ENCODE measurements at regions not wholly inside any gene's neighbourhood (a gene's known extent, or its start where the extent isn't known, plus 50 kb on each side); places are given as distances from the start of the nearest gene placed in this dataset.
"Not testable (repeated sequence)": the region's sequence is repeated elsewhere in the genome, so short reads cannot be mapped to it uniquely, and the experiment has no call there.

GRCh38 chr17:15867331-15867730 lies 77.6 kb upstream of the ADORA2B start:
- TF ChIP-seq, protein P1, sequence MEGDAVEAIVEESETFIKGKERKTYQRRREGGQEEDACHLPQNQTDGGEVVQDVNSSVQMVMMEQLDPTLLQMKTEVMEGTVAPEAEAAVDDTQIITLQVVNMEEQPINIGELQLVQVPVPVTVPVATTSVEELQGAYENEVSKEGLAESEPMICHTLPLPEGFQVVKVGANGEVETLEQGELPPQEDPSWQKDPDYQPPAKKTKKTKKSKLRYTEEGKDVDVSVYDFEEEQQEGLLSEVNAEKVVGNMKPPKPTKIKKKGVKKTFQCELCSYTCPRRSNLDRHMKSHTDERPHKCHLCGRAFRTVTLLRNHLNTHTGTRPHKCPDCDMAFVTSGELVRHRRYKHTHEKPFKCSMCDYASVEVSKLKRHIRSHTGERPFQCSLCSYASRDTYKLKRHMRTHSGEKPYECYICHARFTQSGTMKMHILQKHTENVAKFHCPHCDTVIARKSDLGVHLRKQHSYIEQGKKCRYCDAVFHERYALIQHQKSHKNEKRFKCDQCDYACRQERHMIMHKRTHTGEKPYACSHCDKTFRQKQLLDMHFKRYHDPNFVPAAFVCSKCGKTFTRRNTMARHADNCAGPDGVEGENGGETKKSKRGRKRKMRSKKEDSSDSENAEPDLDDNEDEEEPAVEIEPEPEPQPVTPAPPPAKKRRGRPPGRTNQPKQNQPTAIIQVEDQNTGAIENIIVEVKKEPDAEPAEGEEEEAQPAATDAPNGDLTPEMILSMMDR (IDR thresholded peaks at IDR 0.05; ENCODE audit: insufficient read depth, low read length) = not testable (repeated sequence)
- TF ChIP-seq, protein P2, sequence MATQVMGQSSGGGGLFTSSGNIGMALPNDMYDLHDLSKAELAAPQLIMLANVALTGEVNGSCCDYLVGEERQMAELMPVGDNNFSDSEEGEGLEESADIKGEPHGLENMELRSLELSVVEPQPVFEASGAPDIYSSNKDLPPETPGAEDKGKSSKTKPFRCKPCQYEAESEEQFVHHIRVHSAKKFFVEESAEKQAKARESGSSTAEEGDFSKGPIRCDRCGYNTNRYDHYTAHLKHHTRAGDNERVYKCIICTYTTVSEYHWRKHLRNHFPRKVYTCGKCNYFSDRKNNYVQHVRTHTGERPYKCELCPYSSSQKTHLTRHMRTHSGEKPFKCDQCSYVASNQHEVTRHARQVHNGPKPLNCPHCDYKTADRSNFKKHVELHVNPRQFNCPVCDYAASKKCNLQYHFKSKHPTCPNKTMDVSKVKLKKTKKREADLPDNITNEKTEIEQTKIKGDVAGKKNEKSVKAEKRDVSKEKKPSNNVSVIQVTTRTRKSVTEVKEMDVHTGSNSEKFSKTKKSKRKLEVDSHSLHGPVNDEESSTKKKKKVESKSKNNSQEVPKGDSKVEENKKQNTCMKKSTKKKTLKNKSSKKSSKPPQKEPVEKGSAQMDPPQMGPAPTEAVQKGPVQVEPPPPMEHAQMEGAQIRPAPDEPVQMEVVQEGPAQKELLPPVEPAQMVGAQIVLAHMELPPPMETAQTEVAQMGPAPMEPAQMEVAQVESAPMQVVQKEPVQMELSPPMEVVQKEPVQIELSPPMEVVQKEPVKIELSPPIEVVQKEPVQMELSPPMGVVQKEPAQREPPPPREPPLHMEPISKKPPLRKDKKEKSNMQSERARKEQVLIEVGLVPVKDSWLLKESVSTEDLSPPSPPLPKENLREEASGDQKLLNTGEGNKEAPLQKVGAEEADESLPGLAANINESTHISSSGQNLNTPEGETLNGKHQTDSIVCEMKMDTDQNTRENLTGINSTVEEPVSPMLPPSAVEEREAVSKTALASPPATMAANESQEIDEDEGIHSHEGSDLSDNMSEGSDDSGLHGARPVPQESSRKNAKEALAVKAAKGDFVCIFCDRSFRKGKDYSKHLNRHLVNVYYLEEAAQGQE (IDR thresholded peaks at IDR 0.05; ENCODE audit: insufficient replicate concordance, low read depth) = not testable (repeated sequence)
- not testable (repeated sequence) for TF ChIP-seq GABPA (IDR thresholded peaks at IDR 0.05; ENCODE audit: low read depth); POLR2AphosphoS5 (IDR thresholded peaks at IDR 0.05; ENCODE audit: low read depth); SPI1 (IDR thresholded peaks at IDR 0.05; ENCODE audit: borderline replicate concordance, low read depth)
